ENCODE measurements at regions not wholly inside any gene's neighbourhood (a gene's known extent, or its start where the extent isn't known, plus 50 kb on each side); places are given as distances from the start of the nearest gene placed in this dataset.

DNA sequence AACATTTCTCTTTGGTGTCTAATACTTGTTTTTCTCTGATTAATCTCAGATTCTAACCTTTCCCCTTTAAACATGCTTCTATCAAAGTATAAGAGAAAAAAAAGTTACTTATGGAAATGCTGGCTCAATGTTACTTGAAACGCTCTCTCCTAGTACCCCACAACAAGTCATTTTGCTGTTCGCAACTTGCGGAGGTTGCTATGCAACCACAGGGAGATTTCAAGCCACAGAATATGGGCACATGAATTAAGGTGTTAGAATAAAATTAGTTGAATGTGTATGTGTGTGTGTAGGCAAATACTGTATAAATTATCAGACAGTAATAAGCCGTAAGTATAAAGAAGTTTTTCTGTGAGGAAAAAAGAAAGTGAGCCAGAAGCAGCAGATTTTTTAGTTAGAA, 80.6 kb downstream of the CCDC59 start:
- H3K9me3 Mint-ChIP-seq (ENCODE audit: unreplicated experiment): peaks cover 14% of the 10 kb centered on the region
- no peak for DNase-seq (ENCODE audit: extremely low spot score, unreplicated experiment)
- no peaks in the 10 kb centered on the region for H3K27me3 Mint-ChIP-seq (ENCODE audit: unreplicated experiment)
- H3K4me1 Mint-ChIP-seq (ENCODE audit: unreplicated experiment): no peaks in the 10 kb centered on the region
- no peak overlapping the region for H3K27ac Mint-ChIP-seq (ENCODE audit: unreplicated experiment)
- H3K4me3 Mint-ChIP-seq (ENCODE audit: unreplicated experiment): no peak overlapping the region
- no peaks in the 10 kb centered on the region for H3K36me3 Mint-ChIP-seq (ENCODE audit: unreplicated experiment)
- TF ChIP-seq, protein P1, sequence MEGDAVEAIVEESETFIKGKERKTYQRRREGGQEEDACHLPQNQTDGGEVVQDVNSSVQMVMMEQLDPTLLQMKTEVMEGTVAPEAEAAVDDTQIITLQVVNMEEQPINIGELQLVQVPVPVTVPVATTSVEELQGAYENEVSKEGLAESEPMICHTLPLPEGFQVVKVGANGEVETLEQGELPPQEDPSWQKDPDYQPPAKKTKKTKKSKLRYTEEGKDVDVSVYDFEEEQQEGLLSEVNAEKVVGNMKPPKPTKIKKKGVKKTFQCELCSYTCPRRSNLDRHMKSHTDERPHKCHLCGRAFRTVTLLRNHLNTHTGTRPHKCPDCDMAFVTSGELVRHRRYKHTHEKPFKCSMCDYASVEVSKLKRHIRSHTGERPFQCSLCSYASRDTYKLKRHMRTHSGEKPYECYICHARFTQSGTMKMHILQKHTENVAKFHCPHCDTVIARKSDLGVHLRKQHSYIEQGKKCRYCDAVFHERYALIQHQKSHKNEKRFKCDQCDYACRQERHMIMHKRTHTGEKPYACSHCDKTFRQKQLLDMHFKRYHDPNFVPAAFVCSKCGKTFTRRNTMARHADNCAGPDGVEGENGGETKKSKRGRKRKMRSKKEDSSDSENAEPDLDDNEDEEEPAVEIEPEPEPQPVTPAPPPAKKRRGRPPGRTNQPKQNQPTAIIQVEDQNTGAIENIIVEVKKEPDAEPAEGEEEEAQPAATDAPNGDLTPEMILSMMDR (IDR thresholded peaks at IDR 0.05): no peak

DNA sequence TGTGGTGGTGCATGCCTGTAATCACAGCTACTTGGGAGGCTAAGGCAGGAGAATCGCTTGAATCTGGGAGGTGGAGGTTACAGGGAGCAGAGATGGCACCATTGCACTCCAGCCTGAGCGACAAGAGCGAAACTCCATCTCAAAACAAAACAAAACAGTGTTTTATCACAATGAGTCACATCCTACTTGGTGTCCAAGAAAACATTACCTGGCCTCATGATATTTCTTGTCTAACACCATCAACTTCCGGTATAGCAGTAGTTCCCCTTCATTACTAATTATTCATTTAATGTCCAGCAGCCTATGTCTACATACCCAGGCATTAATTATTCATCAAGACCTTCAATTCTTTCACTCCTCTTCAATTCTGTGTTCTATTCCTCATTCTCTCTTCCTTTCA, 115.5 kb downstream of the CCDC59 start:
- no peak overlapping the region for H3K27ac Mint-ChIP-seq (ENCODE audit: unreplicated experiment)
- H3K4me1 Mint-ChIP-seq (ENCODE audit: unreplicated experiment): no peaks in the 10 kb centered on the region
- no peak for DNase-seq (ENCODE audit: extremely low spot score, unreplicated experiment)
- H3K36me3 Mint-ChIP-seq (ENCODE audit: unreplicated experiment): no peaks in the 10 kb centered on the region
- H3K4me3 Mint-ChIP-seq (ENCODE audit: unreplicated experiment): no peak overlapping the region
- no peaks in the 10 kb centered on the region for H3K9me3 Mint-ChIP-seq (ENCODE audit: unreplicated experiment)
- TF ChIP-seq, protein P1 (IDR thresholded peaks at IDR 0.05): no peak
- no peaks in the 10 kb centered on the region for H3K27me3 Mint-ChIP-seq (ENCODE audit: unreplicated experiment)

DNA sequence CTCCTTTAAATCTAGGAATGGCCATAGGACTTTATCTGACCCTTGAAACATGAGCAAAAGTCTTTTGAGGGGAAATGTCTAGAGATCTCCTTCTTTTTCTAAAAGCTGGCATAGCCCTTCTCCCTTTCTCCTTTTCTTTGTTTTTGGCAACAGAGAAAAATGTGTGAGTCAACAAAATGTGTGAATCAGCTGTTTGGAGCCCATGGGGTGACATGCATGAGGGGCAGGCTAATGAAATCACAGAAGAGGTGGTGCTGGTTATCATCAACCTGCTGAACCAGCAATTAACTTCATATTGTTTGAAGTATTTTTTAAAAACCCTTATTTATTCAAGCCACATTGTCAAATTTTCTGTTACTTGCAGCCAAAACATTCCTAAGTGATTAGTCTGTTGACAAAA, 132.3 kb downstream of the CCDC59 start:
- H3K27me3 Mint-ChIP-seq (ENCODE audit: unreplicated experiment): no peaks in the 10 kb centered on the region
- H3K27ac Mint-ChIP-seq (ENCODE audit: unreplicated experiment): no peak overlapping the region
- H3K4me1 Mint-ChIP-seq (ENCODE audit: unreplicated experiment): no peaks in the 10 kb centered on the region
- peaks cover 13% of the 10 kb centered on the region for H3K9me3 Mint-ChIP-seq (ENCODE audit: unreplicated experiment)
- DNase-seq (ENCODE audit: extremely low spot score, unreplicated experiment): no peak
- TF ChIP-seq, protein P1 (IDR thresholded peaks at IDR 0.05): no peak
- H3K36me3 Mint-ChIP-seq (ENCODE audit: unreplicated experiment): no peaks in the 10 kb centered on the region
- no peak overlapping the region for H3K4me3 Mint-ChIP-seq (ENCODE audit: unreplicated experiment)

DNA sequence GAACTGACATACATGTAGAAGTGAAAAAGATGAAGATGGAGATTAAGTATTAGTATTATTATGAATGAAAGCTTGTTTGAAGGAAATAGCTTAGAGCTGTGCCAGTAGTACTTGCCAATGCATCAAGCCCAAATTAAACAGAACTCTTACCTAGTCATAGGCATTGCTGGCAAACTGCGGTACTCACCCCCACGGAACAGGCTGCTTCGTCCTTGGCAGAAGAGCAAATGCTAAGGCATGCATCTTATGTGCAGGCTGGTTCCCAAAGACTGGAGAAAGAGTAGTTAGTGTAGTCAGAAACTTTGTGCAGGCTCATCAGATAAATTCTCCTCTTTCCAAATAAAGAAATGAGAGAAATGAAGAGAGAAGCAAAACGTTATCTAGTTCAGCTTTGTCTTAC, 134.8 kb downstream of the CCDC59 start:
- no peaks in the 10 kb centered on the region for H3K36me3 Mint-ChIP-seq (ENCODE audit: unreplicated experiment)

DNA sequence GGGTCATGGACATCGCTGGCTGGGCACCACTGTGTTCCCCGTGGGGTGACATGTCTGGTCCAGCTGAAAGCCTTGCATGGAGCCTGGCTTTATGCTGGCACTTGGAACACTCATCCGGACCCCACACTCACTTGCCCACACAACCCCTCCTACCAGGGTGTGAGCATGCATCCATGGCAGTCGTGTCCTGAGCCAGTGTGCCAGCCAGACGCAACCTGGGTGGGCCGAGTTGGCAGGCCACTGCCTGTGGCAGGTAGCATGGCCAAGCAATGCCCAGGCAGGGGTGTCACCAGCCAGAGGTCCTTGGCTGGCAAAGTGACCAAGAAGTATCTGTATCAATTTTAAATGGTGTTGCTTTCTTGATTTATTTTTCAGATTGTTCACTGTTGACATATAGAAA, 141.7 kb downstream of the CCDC59 start:
- DNase-seq (ENCODE audit: extremely low spot score, unreplicated experiment): no peak
- H3K4me3 Mint-ChIP-seq (ENCODE audit: unreplicated experiment): no peak overlapping the region

More for the DNA sequence above, 134.8 kb downstream of the CCDC59 start:
- H3K27ac Mint-ChIP-seq (ENCODE audit: unreplicated experiment): no peak overlapping the region
- H3K9me3 Mint-ChIP-seq (ENCODE audit: unreplicated experiment): peaks cover 13% of the 10 kb centered on the region
- no peaks in the 10 kb centered on the region for H3K4me1 Mint-ChIP-seq (ENCODE audit: unreplicated experiment)
- no peak overlapping the region for H3K4me3 Mint-ChIP-seq (ENCODE audit: unreplicated experiment)
- H3K27me3 Mint-ChIP-seq (ENCODE audit: unreplicated experiment): no peaks in the 10 kb centered on the region
- DNase-seq (ENCODE audit: extremely low spot score, unreplicated experiment): no peak
- TF ChIP-seq, protein P1 (IDR thresholded peaks at IDR 0.05): no peak

More for the DNA sequence above, 141.7 kb downstream of the CCDC59 start:
- H3K27ac Mint-ChIP-seq (ENCODE audit: unreplicated experiment): no peak overlapping the region
- no peaks in the 10 kb centered on the region for H3K27me3 Mint-ChIP-seq (ENCODE audit: unreplicated experiment)
- H3K4me1 Mint-ChIP-seq (ENCODE audit: unreplicated experiment): no peaks in the 10 kb centered on the region
- H3K36me3 Mint-ChIP-seq (ENCODE audit: unreplicated experiment): no peaks in the 10 kb centered on the region
- TF ChIP-seq, protein P1 (IDR thresholded peaks at IDR 0.05): no peak
- peaks cover 11% of the 10 kb centered on the region for H3K9me3 Mint-ChIP-seq (ENCODE audit: unreplicated experiment)

Data from osteocyte (in vitro differentiated cells).